ENCODE measurements at regions not wholly inside any gene's neighbourhood (a gene's known extent, or its start where the extent isn't known, plus 50 kb on each side); places are given as distances from the start of the nearest gene placed in this dataset.

DNA sequence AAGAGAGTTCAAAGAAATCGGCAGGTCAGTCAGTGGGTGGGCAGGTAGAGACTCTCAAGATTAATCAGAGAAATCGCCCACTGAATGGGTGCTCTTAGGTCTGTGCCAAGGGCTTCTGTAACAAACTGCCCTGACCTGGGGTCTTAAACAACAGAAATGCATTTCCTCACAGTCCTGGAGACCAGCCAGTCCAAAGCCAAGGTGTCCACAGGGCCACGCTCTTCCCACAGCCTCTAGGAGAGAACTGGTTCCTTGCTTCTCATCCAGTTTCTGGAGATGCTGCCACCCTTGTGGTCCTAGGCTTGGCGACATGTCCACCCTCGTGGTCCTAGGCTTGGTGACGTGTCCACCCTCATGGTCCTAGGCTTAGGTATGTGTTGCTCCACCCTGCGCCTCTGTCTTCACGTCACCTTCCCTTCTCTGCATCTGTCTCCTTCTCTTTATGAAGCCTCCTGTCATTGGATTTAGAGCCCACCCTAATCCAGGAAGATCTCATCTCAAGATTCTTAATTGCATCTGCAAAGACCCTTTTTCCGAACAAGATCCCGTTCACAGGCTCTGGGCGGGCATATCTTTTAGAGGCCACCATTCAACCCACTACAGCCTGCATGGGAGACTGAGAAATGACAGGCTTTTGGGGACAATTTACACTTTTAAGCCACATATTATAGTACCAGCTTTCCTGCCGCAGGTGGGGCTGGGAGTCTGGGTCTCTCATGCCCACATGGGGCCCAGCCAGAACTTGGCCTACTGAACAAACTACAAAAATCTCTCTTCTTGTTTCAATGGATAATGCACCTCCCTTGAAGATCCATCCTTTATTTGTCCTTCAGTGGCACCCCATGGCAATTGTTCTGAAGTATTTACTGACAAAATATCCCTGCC, 161.3 kb downstream of the ASB1 start:
- intact Hi-C loops (cut with micrococcal nuclease): no loop called here
- no peaks in the 10 kb centered on the region for H3K36me3 ChIP-seq (replicated peaks in 1 of 2; ENCODE audit: control insufficient read depth in 1 of 2, insufficient read depth in 2 of 2, low read length in 2 of 2)
- peaks cover 0 to 8% (median 3%) of the 10 kb centered on the region in 7 donors for H3K9me3 Mint-ChIP-seq

DNA sequence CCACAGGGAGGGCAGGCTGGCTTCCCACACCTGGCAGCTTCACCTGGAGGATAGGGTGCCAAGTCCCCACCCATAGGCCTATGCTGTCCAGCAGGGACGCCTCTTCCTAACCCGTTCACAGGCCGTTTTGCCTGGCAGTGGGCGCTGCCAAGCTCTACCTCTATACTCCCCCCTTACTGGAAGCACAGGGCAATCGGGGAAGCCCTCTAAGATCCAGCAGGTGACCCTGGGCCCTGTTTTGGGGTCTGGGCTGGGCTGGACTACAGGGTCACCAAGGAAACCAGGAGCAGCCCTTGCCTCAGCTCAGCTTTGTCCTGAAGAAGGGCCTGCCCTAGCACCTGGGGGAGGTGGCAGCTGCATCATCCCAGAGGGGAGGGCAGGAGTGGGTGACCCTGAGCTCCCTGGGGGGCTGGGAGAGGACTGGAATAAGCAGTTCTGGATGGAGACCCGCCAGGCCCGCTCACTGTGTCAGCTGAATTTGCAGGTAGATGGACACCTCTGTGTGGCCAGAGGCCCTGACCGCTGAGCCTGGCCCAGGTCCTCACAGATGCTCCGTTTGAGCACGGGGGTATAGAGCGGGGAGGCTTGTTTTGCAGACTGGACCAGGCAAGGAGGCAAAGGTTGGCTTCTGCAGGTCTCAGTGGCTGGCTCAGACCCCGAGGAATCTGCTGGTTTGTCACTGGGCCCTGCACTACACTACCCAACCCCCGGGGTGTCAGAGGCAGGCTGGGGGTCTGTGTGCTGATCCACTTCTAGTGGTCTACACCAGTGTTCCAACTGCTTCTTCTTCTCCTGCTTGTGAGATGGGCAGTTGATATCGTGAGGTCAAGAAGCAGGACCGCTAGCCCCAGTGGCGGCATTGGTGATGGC, 163.1 kb downstream of the ASB1 start:
- Histone ChIP-seq H2AFZ (ENCODE audit: insufficient read depth, low read depth, low read length, poor library complexity, severe bottlenecking) (no peak overlapping the region), H3K9ac (ENCODE audit: insufficient read depth, low read length, poor library complexity, severe bottlenecking) (no peak overlapping the region), H3K27me3 (ENCODE audit: control insufficient read depth in 2 of 2, insufficient read depth in 2 of 2, low read length in 2 of 2) (no peaks in the 10 kb centered on the region), H3K4me3 (replicated peaks in 1 of 3; ENCODE audit: low read depth in 2 of 3, low read length in 3 of 3) (no peak overlapping the region), H4K20me1 (ENCODE audit: insufficient read depth, low read length) (no peaks in the 10 kb centered on the region), H3K79me2 (ENCODE audit: insufficient read depth, low read length) (no peaks in the 10 kb centered on the region), H3K9me3 (replicated peaks in 1 of 2; ENCODE audit: control insufficient read depth in 1 of 2, insufficient read depth in 1 of 2, low read length in 2 of 2) (no peaks in the 10 kb centered on the region), H3K4me2 (replicated peaks; ENCODE audit: extremely low read depth, low read length, poor library complexity, severe bottlenecking) (no peak overlapping the region), H3K4me1 (ENCODE audit: control insufficient read depth in 1 of 2, insufficient read depth in 2 of 2, low read length in 2 of 2) (no peaks in the 10 kb centered on the region), H3K36me3 (replicated peaks in 1 of 2; ENCODE audit: control insufficient read depth in 1 of 2, insufficient read depth in 2 of 2, low read length in 2 of 2) (no peaks in the 10 kb centered on the region), H3K27ac (ENCODE audit: low read depth in 1 of 2, low read length in 2 of 2) (no peak overlapping the region)
- Mint-ChIP-seq H3K4me1 (peaks cover 7% of the 10 kb centered on the region), H3K27me3 (ENCODE audit: low read depth in 3 of 3) (peaks cover 2 to 5% (median 4%) of the 10 kb centered on the region in 3 donors), H3K27ac (no peak overlapping the region), H3K36me3 (no peaks in the 10 kb centered on the region), H3K4me3 (no peak overlapping the region), H3K9me3 (peaks cover 0 to 4% (median 0%) of the 10 kb centered on the region in 7 donors)
- intact Hi-C loops (cut with micrococcal nuclease): no loop called here
- TF ChIP-seq, protein P1, sequence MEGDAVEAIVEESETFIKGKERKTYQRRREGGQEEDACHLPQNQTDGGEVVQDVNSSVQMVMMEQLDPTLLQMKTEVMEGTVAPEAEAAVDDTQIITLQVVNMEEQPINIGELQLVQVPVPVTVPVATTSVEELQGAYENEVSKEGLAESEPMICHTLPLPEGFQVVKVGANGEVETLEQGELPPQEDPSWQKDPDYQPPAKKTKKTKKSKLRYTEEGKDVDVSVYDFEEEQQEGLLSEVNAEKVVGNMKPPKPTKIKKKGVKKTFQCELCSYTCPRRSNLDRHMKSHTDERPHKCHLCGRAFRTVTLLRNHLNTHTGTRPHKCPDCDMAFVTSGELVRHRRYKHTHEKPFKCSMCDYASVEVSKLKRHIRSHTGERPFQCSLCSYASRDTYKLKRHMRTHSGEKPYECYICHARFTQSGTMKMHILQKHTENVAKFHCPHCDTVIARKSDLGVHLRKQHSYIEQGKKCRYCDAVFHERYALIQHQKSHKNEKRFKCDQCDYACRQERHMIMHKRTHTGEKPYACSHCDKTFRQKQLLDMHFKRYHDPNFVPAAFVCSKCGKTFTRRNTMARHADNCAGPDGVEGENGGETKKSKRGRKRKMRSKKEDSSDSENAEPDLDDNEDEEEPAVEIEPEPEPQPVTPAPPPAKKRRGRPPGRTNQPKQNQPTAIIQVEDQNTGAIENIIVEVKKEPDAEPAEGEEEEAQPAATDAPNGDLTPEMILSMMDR (IDR thresholded peaks at IDR 0.05): no peak
- no peak for DNase-seq
- 99% methylated on average over 7 of the region's 16 CpGs for WGBS (ENCODE audit: insufficient coverage)

More for the DNA sequence above, 161.3 kb downstream of the ASB1 start:
- TF ChIP-seq, protein P1 (IDR thresholded peaks at IDR 0.05): no peak
- no peaks in the 10 kb centered on the region for H3K4me1 ChIP-seq (ENCODE audit: control insufficient read depth in 1 of 2, insufficient read depth in 2 of 2, low read length in 2 of 2)
- H3K27me3 Mint-ChIP-seq (ENCODE audit: low read depth in 3 of 3): peaks cover 0 to 4% (median 1%) of the 10 kb centered on the region in 3 donors
- H3K27me3 ChIP-seq (ENCODE audit: control insufficient read depth in 2 of 2, insufficient read depth in 2 of 2, low read length in 2 of 2): no peaks in the 10 kb centered on the region
- H3K4me1 Mint-ChIP-seq: peaks cover 7% of the 10 kb centered on the region
- H3K9me3 ChIP-seq (replicated peaks in 1 of 2; ENCODE audit: control insufficient read depth in 1 of 2, insufficient read depth in 1 of 2, low read length in 2 of 2): no peaks in the 10 kb centered on the region
- H3K4me3 Mint-ChIP-seq: no peak overlapping the region
- no peaks in the 10 kb centered on the region for H3K36me3 Mint-ChIP-seq
- H3K27ac ChIP-seq (ENCODE audit: low read depth in 1 of 2, low read length in 2 of 2): no peak overlapping the region
- no peak overlapping the region for H3K4me2 ChIP-seq (replicated peaks; ENCODE audit: extremely low read depth, low read length, poor library complexity, severe bottlenecking)
- 92% methylated on average over 12 of the region's 12 CpGs for WGBS (ENCODE audit: insufficient coverage)
- no peak overlapping the region for H3K27ac Mint-ChIP-seq
- no peak overlapping the region for H2AFZ ChIP-seq (ENCODE audit: insufficient read depth, low read depth, low read length, poor library complexity, severe bottlenecking)
- DNase-seq: no peak
- no peaks in the 10 kb centered on the region for H3K79me2 ChIP-seq (ENCODE audit: insufficient read depth, low read length)
- no peak overlapping the region for H3K9ac ChIP-seq (ENCODE audit: insufficient read depth, low read length, poor library complexity, severe bottlenecking)
- no peak overlapping the region for H3K4me3 ChIP-seq (replicated peaks in 1 of 3; ENCODE audit: low read depth in 2 of 3, low read length in 3 of 3)
- no peaks in the 10 kb centered on the region for H4K20me1 ChIP-seq (ENCODE audit: insufficient read depth, low read length)

Data from CD14-positive monocyte (primary cell).